Gastrocnemius medialis (tissue), 4 donors: ENCODE measurements at regions not wholly inside any gene's neighbourhood (a gene's known extent, or its start where the extent isn't known, plus 50 kb on each side); places are given as distances from the start of the nearest gene placed in this dataset.

Source experiments
- ATAC-seq, 2 donors: fragments of 150-250 bp; one replicate each; pipeline ENCODE4 v1.9.1; 2016
- DNase-seq, 2 donors: peaks; one replicate each; pipeline ENCODE4 v3.0.0-alpha.2; 2019
- H3K27ac ChIP-seq, 4 donors: fragments of 200-600 bp; sonication (generic); 1 replicate in 1 of 4; 2 replicates in 3 of 4; pipeline ENCODE4 v1.5.1; 2016 to 2018; ENCODE audit warnings: mild to moderate bottlenecking in 2 of 4, moderate library complexity in 1 of 4
- H3K27me3 ChIP-seq, 3 donors: fragments of 200-600 bp; sonication (generic) in 2 of 3; 1 replicate in 1 of 3; 2 replicates in 2 of 3; pipeline versions ENCODE4 v1.5.1 to v1.6.0; 2016 to 2019; ENCODE audit warnings: mild to moderate bottlenecking in 1 of 3, moderate library complexity in 1 of 3
- H3K36me3 ChIP-seq, 2 donors: fragments of 200-600 bp; sonication (generic) in 1 of 2; one replicate each; pipeline ENCODE4 v1.5.1; 2017 to 2018
- H3K4me1 ChIP-seq, 2 donors: fragments of 200-600 bp; sonication (generic) in 1 of 2; one replicate each; pipeline ENCODE4 v1.5.1; 2016 to 2017; ENCODE audit warnings: mild to moderate bottlenecking in 2 of 2
- H3K4me3 ChIP-seq, 4 donors: fragments of 200-600 bp; sonication (generic) in 3 of 4; 1 replicate in 1 of 4; 2 replicates in 3 of 4; pipeline ENCODE4 v1.5.1; 2016 to 2019; ENCODE audit warnings: mild to moderate bottlenecking in 2 of 4
- H3K9me3 ChIP-seq, 3 donors: fragments of 200-600 bp; sonication (generic) in 2 of 3; 1 replicate in 1 of 3; 2 replicates in 2 of 3; pipeline ENCODE4 v1.5.1; 2016 to 2019
- CTCF ChIP-seq, 5 experiments: fragments of 450-650 bp in 3 of 5; fragments of 200-600 bp in 2 of 5; sonication (generic) in 2 of 5; IDR thresholded peaks in 4 of 5; conservative IDR thresholded peaks in 1 of 5; 1 replicate in 4 of 5; 2 replicates in 1 of 5; pipeline ENCODE4 v1.5.1; 2016 to 2019; ENCODE audit warnings: antibody characterized with exemption in 5 of 5, mild to moderate bottlenecking in 3 of 5, moderate library complexity in 3 of 5
- POLR2A ChIP-seq, 2 donors: fragments of 450-650 bp; IDR thresholded peaks; one replicate each; pipeline ENCODE4 v1.6.1; 2017; ENCODE audit warnings: antibody characterized with exemption in 2 of 2, mild to moderate bottlenecking in 2 of 2, moderate library complexity in 2 of 2
- in situ Hi-C, 4 donors: fragments of 200-750 bp; cut with MboI; loops; one replicate each; pipeline versions ENCODE4 v1.15.0 to v1.8.0; 2017; ENCODE audit warnings: low sequenced_read_pairs in 4 of 4
- intact Hi-C: fragments of 100-400 bp; cut with DNase I; formaldehyde crosslinking; loops from one replicate; pipeline ENCODE4 v1.15.1; 2023; ENCODE audit warnings: low total_unique reads

GRCh38 chr18:55137602-55138001 is 178.3 kb upstream of the CCDC68 start:
- intact Hi-C loops: no loop called here
- H3K4me3 ChIP-seq: no peak overlapping the region
- no peak for TF ChIP-seq CTCF (IDR thresholded peaks at IDR 0.05 in 4 of 5, conservative IDR thresholded peaks at IDR 0.05 in 1 of 5)
- no peak for TF ChIP-seq POLR2A (IDR thresholded peaks at IDR 0.05)
- no peak overlapping the region for H3K27ac ChIP-seq
- no peaks in the 10 kb centered on the region for H3K9me3 ChIP-seq
- no peaks in the 10 kb centered on the region for H3K36me3 ChIP-seq
- no peak for DNase-seq
- in situ Hi-C loops: no loop called here
- H3K4me1 ChIP-seq: no peaks in the 10 kb centered on the region
- ATAC-seq: no peak
- no peaks in the 10 kb centered on the region for H3K27me3 ChIP-seq

GRCh38 chr18:55136864-55137263 is 177.6 kb upstream of the CCDC68 start:
- H3K27ac ChIP-seq: no peak overlapping the region
- no peak for DNase-seq
- intact Hi-C loops: no loop called here
- no peak for TF ChIP-seq POLR2A (IDR thresholded peaks at IDR 0.05)
- TF ChIP-seq CTCF (IDR thresholded peaks at IDR 0.05 in 4 of 5, conservative IDR thresholded peaks at IDR 0.05 in 1 of 5): no peak
- H3K36me3 ChIP-seq: no peaks in the 10 kb centered on the region
- no peak overlapping the region for H3K4me3 ChIP-seq
- ATAC-seq: no peak
- no peaks in the 10 kb centered on the region for H3K9me3 ChIP-seq
- no peaks in the 10 kb centered on the region for H3K4me1 ChIP-seq
- no peaks in the 10 kb centered on the region for H3K27me3 ChIP-seq
- in situ Hi-C loops: no loop called here

- Histone ChIP-seq H3K4me3 (no peak overlapping the region), H3K27me3 (no peaks in the 10 kb centered on the region), H3K27ac (no peak overlapping the region), H3K36me3 (no peaks in the 10 kb centered on the region), H3K9me3 (no peaks in the 10 kb centered on the region), H3K4me1 (no peaks in the 10 kb centered on the region)
- ATAC-seq (no peak), DNase-seq (no peak)
- in situ Hi-C loops: no loop called here
- TF ChIP-seq POLR2A (IDR thresholded peaks at IDR 0.05) (no peak), CTCF (IDR thresholded peaks at IDR 0.05 in 4 of 5, conservative IDR thresholded peaks at IDR 0.05 in 1 of 5) (no peak)
- intact Hi-C loops: no loop called here
Observed at GRCh38 chr18:55136258-55136657, 177.0 kb upstream of the CCDC68 start.

GRCh38 chr18:55133378-55133777 is 174.1 kb upstream of the CCDC68 start:
- Histone ChIP-seq H3K4me3 (no peak overlapping the region), H3K4me1 (no peaks in the 10 kb centered on the region), H3K27me3 (no peaks in the 10 kb centered on the region), H3K36me3 (no peaks in the 10 kb centered on the region), H3K27ac (no peak overlapping the region), H3K9me3 (no peaks in the 10 kb centered on the region)
- ATAC-seq (no peak), DNase-seq (no peak)
- TF ChIP-seq CTCF (IDR thresholded peaks at IDR 0.05 in 4 of 5, conservative IDR thresholded peaks at IDR 0.05 in 1 of 5) (no peak), POLR2A (IDR thresholded peaks at IDR 0.05) (no peak)
- in situ Hi-C loops: no loop called here
- intact Hi-C loops: no loop called here

- Histone ChIP-seq H3K27ac (no peak overlapping the region), H3K27me3 (no peaks in the 10 kb centered on the region), H3K4me1 (no peaks in the 10 kb centered on the region), H3K4me3 (no peak overlapping the region), H3K9me3 (no peaks in the 10 kb centered on the region), H3K36me3 (no peaks in the 10 kb centered on the region)
- in situ Hi-C loops: no loop called here
- TF ChIP-seq CTCF (IDR thresholded peaks at IDR 0.05 in 4 of 5, conservative IDR thresholded peaks at IDR 0.05 in 1 of 5): no peak
- no peak for TF ChIP-seq POLR2A (IDR thresholded peaks at IDR 0.05)
- no peak for ATAC-seq
- DNase-seq: no peak
- intact Hi-C loops: no loop called here
Observed at GRCh38 chr18:55128437-55128836, 169.2 kb upstream of the CCDC68 start.
